ENCODE measurements at regions not wholly inside any gene's neighbourhood (a gene's known extent, or its start where the extent isn't known, plus 50 kb on each side); places are given as distances from the start of the nearest gene placed in this dataset.
"Not testable (repeated sequence)": the region's sequence is repeated elsewhere in the genome, so short reads cannot be mapped to it uniquely, and the experiment has no call there.

DNA sequence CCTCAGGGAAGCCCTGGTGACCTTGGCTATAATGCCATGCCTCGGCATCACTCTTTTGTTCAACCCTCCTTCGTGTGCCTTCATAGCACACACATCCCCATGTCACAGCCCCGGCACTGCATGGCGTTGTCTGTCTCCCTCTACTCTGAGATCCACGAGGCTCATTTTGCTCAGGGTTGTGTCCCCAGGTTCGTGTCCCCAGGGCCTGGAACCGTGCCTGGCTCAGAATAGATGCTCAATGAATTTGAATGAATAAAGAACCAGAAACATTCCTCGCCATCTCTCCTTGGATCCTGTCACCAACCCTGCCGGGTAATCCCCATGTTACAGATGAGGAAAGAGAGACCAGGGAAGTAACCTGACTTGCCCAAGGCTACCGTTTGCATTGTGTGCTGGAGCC is 177.3 kb downstream of the PTPRU start:
- Mint-ChIP-seq H3K36me3 (ENCODE audit: low read depth) (no peaks in the 10 kb centered on the region), H3K4me3 (no peak overlapping the region), H3K9me3 (no peaks in the 10 kb centered on the region), H3K27ac (no peak overlapping the region), H3K27me3 (peaks cover 4% of the 10 kb centered on the region), H3K4me1 (no peaks in the 10 kb centered on the region)
- ChIA-PET POLR2A (no interaction called here), CTCF (no interaction called here)
- no peak for DNase-seq

DNA sequence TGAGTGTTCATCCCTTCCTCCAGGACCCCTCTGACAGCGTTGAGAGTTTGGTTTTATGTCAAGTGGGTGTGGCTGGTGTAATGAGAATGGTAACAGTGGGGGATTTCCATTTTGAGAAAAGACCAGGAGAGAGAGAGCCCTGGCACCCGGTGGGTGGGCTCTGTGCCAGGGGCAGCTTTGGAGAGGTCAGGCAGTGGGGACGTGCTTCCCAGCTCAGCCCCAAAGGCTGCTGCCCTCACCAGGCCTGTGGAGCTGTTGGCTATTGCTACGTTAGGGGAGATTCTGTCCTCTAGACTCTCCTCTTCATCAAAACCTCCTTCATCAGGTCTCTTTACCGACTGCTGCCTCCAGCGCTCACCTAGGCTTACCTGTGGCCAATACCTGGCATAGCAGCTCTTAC is 176.3 kb downstream of the PTPRU start:
- H3K27ac Mint-ChIP-seq = no peak overlapping the region
- no peaks in the 10 kb centered on the region for H3K9me3 Mint-ChIP-seq
- no peaks in the 10 kb centered on the region for H3K4me1 Mint-ChIP-seq
- H3K4me3 Mint-ChIP-seq = no peak overlapping the region
- no peak for DNase-seq
- peaks cover 4% of the 10 kb centered on the region for H3K27me3 Mint-ChIP-seq
- no peaks in the 10 kb centered on the region for H3K36me3 Mint-ChIP-seq (ENCODE audit: low read depth)
- CTCF ChIA-PET = no interaction called here
- POLR2A ChIA-PET = no interaction called here

DNA sequence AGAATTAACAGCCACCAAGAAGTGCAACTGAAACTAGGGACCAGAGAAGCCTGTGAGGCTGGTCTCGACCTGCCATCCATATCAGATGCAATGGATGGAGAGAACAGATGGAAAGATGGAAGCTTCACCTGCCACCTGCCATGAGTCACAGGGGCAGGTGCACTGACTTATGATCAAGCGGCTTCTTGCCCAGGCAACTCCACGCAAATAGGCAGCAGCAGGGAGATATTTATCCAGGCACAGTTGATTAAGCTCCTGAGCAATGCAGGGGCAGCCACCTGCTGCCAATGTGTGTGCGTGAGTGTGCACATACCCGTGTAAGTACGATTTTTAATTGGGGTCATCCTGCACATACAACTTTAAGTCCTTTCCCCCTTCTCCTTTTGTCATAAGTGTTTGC is 174.2 kb downstream of the PTPRU start:
- no peak overlapping the region for H3K4me3 Mint-ChIP-seq
- no peak overlapping the region for H3K27ac Mint-ChIP-seq
- no peaks in the 10 kb centered on the region for H3K4me1 Mint-ChIP-seq
- H3K36me3 Mint-ChIP-seq (ENCODE audit: low read depth) = no peaks in the 10 kb centered on the region
- no peak for DNase-seq
- ChIA-PET CTCF (no interaction called here), POLR2A (no interaction called here)
- no peaks in the 10 kb centered on the region for H3K9me3 Mint-ChIP-seq
- H3K27me3 Mint-ChIP-seq = peaks cover 4% of the 10 kb centered on the region

DNA sequence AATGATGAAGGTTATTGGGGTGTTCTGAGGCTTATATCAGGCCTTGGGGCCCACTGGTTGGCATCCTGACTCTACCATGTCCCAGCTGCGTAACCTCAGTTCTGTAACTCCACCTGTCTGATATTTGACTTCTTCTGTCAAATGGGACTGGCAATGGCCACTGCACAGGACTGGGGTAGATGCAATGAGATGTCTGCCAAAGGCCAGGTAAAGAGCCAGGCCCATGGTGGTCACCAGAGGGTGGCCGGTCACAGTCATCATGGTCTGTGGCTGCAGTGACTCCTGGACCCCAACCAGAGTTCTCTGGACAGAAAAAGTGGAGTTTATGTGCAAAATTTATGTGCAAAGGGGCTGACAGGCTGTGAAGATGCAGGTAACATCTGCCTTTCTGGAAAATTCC is 173.3 kb downstream of the PTPRU start:
- POLR2A ChIA-PET = no interaction called here
- Mint-ChIP-seq H3K27ac (no peak overlapping the region), H3K36me3 (ENCODE audit: low read depth) (no peaks in the 10 kb centered on the region), H3K9me3 (no peaks in the 10 kb centered on the region), H3K27me3 (peaks cover 4% of the 10 kb centered on the region), H3K4me1 (no peaks in the 10 kb centered on the region), H3K4me3 (no peak overlapping the region)
- CTCF ChIA-PET = interaction anchor here (0.6 kb wide), 1 partner anchor 69 kb away, joined by 3 read pairs; no protein-coding TSS in a partner anchor
- no peak for DNase-seq

DNA sequence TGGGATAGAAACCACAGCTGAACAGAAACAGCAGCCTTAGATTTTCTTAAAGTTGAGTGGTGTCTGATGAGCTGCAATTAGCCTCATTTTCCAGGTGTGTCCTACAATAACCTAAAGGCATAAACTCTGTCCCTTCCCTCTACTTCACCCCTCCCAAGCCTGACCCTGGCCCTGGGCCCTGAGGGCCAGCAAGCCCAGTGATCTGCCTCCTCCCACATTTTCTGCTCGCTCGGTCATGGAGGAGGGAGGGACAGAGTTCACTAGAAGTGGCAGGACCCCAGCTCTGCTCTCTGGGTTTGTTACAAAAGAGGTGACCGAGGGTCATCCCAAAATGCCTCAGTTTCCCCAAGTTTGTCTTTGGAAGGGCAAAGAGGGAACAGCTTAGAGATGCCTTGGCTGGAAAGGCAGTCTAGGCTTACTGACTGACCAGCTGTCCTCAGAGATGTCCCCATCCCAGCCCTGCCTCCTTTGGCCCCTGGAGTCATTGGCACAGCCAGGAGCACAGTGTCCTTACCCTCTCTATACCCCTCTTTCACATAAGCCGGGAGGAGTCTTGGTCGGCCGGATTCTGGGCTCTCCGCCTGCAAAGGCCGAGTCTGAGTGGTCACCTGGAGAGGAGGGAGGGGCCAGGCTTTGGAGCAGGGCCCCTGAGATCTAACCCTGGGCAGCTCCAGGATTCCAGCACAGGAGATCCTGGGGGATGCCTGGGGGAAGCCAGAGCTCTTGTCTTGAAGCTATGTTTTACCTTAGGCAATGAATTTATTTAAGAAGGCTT is 172.7 kb downstream of the PTPRU start:
- H3K36me3 Mint-ChIP-seq (ENCODE audit: low read depth) = no peaks in the 10 kb centered on the region
- H3K4me3 Mint-ChIP-seq = no peak overlapping the region
- no peaks in the 10 kb centered on the region for H3K9me3 Mint-ChIP-seq
- no peak overlapping the region for H3K27ac Mint-ChIP-seq
- no peaks in the 10 kb centered on the region for H3K4me1 Mint-ChIP-seq
- CTCF ChIA-PET = no interaction called here
- POLR2A ChIA-PET = no interaction called here
- no peak for DNase-seq
- peaks cover 4% of the 10 kb centered on the region for H3K27me3 Mint-ChIP-seq

DNA sequence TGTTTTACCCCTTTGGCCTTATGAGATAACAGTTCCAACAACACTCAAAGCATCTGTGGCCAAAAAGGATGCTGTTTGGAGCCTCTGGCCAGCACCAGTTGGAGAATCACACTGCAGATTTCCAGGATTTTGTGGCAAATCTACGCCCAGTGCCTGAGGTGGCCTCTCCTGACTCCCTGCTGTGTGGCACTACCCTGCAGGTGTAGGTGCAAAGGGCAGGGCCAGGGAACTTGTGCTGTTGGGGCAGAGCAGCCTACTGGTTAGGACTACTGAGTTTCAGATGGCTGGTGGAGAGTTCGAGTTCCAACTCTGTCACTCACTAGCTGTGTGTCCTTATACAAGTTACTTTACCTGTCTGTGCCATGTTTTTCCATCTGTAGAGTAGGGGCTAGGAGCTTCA is 170.5 kb downstream of the PTPRU start:
- CTCF ChIA-PET = no interaction called here
- H3K4me1 Mint-ChIP-seq = no peaks in the 10 kb centered on the region
- POLR2A ChIA-PET = no interaction called here
- no peak overlapping the region for H3K4me3 Mint-ChIP-seq
- H3K36me3 Mint-ChIP-seq (ENCODE audit: low read depth) = no peaks in the 10 kb centered on the region
- no peak for DNase-seq
- H3K9me3 Mint-ChIP-seq = no peaks in the 10 kb centered on the region
- H3K27ac Mint-ChIP-seq = no peak overlapping the region
- peaks cover 7% of the 10 kb centered on the region for H3K27me3 Mint-ChIP-seq

DNA sequence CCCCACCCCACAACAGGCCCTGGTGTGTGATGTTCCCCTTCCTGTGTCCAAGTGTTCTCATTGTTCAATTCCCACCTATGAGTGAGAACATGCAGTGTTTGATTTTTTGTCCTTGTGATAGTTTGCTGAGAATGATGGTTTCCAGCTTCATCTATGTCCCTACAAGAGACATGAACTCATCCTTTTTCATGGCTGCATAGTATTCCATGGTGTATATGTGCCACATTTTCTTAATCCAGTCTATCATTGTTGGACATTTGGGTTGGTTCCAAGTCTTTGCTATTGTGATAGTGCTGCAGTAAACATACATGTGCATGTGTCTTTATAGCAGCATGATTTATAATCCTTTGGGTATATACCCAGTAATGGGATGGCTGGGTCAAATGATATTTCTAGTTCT is 163.9 kb downstream of the PTPRU start:
- H3K27ac Mint-ChIP-seq; H3K27me3 Mint-ChIP-seq; DNase-seq; H3K9me3 Mint-ChIP-seq; H3K4me3 Mint-ChIP-seq; H3K36me3 Mint-ChIP-seq (ENCODE audit: low read depth); CTCF ChIA-PET; H3K4me1 Mint-ChIP-seq; POLR2A ChIA-PET: not testable (repeated sequence)

DNA sequence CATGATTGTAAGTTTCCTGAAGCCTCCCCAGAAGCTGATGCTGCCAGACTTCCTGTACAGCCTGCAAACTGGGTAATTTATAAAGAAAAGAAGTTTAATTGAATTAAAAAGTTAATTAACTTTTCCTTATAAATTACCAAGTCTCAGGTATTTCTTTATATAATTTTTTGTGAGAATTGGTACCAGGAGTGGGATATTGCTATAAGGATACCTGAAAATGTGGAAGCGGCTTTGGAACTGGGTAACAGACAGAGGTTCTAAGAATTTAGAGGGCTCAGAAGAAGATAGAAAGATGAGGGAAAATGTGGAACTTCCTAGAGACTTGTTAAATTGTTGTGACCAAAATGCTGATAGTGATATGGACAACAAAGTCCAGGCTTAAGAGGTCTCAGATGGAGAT is 163.1 kb downstream of the PTPRU start:
- H3K27me3 Mint-ChIP-seq = peaks cover 4% of the 10 kb centered on the region
- H3K4me3 Mint-ChIP-seq = no peak overlapping the region
- peaks cover 2% of the 10 kb centered on the region for H3K9me3 Mint-ChIP-seq
- no peak overlapping the region for H3K27ac Mint-ChIP-seq
- no peaks in the 10 kb centered on the region for H3K4me1 Mint-ChIP-seq
- CTCF ChIA-PET = no interaction called here
- H3K36me3 Mint-ChIP-seq (ENCODE audit: low read depth) = no peaks in the 10 kb centered on the region
- DNase-seq = no peak
- POLR2A ChIA-PET = no interaction called here

DNA sequence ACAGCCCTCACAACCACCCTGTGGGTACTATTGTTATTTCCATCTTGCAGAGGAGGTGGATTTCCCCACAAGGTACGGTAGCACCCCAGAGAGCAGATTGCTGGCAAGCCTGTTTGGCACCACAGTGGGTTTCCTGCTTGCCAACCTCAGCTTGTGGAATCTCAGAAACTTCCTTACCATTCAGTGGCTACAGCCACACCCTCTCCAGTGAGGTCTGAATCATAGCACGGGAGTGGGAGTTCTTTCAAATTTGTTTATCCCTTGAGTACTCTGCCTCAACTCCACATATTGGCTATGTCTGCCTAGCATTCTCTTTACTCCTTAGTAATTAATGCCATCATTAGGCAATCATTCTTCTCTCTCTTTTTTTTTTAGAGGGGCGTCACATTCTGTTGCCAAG is 162.1 kb downstream of the PTPRU start:
- Mint-ChIP-seq H3K36me3 (ENCODE audit: low read depth) (no peaks in the 10 kb centered on the region), H3K4me1 (no peaks in the 10 kb centered on the region), H3K27me3 (peaks cover 4% of the 10 kb centered on the region), H3K4me3 (no peak overlapping the region), H3K27ac (no peak overlapping the region), H3K9me3 (peaks cover 2% of the 10 kb centered on the region)
- CTCF ChIA-PET = no interaction called here
- POLR2A ChIA-PET = no interaction called here
- DNase-seq = no peak

DNA sequence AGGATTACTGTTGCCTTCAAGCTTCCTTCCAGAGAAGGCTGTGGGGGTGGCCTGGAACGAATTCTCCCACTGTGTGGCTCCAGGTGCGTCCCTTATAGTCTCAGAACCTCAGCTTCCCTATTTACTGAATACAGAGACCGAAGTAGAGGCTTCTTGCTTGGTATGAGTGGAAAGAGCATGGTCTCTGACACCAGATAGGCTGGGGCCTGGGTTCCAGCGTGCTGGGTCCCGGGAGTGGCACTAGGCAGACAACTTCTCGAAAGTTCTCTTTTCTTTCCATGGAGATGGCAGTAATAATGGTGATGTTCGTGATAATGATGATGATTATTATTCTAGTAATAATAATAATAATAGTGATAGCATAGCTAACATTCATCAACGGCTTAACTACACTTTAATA is 161.7 kb downstream of the PTPRU start:
- no peaks in the 10 kb centered on the region for H3K36me3 Mint-ChIP-seq (ENCODE audit: low read depth)
- peaks cover 2% of the 10 kb centered on the region for H3K9me3 Mint-ChIP-seq
- H3K27ac Mint-ChIP-seq = no peak overlapping the region
- POLR2A ChIA-PET = no interaction called here
- H3K27me3 Mint-ChIP-seq = peaks cover 2% of the 10 kb centered on the region
- H3K4me3 Mint-ChIP-seq = no peak overlapping the region
- CTCF ChIA-PET = no interaction called here
- DNase-seq = no peak
- no peaks in the 10 kb centered on the region for H3K4me1 Mint-ChIP-seq

DNA sequence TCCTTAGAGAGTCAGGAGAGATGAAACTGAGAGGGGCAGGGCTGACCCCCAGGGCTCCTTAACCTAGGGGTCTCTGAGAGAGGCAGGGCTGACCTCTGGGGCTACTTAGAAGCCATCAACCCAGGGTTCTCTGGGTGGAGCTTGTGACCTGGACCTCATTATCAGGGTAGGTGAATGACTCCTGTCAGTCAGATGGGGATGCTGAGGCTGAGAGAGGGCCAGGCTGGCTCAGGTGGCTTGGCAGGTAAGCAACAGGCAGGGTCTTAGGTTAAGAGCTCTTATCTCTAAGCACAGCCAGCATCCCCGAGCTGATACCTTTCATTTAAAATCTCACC is 160.9 kb downstream of the PTPRU start:
- no peak for DNase-seq
- no peak overlapping the region for H3K27ac Mint-ChIP-seq
- CTCF ChIA-PET = no interaction called here
- POLR2A ChIA-PET = no interaction called here
- no peaks in the 10 kb centered on the region for H3K27me3 Mint-ChIP-seq
- H3K4me1 Mint-ChIP-seq = no peaks in the 10 kb centered on the region
- no peaks in the 10 kb centered on the region for H3K36me3 Mint-ChIP-seq (ENCODE audit: low read depth)
- H3K9me3 Mint-ChIP-seq = peaks cover 2% of the 10 kb centered on the region
- no peak overlapping the region for H3K4me3 Mint-ChIP-seq

DNA sequence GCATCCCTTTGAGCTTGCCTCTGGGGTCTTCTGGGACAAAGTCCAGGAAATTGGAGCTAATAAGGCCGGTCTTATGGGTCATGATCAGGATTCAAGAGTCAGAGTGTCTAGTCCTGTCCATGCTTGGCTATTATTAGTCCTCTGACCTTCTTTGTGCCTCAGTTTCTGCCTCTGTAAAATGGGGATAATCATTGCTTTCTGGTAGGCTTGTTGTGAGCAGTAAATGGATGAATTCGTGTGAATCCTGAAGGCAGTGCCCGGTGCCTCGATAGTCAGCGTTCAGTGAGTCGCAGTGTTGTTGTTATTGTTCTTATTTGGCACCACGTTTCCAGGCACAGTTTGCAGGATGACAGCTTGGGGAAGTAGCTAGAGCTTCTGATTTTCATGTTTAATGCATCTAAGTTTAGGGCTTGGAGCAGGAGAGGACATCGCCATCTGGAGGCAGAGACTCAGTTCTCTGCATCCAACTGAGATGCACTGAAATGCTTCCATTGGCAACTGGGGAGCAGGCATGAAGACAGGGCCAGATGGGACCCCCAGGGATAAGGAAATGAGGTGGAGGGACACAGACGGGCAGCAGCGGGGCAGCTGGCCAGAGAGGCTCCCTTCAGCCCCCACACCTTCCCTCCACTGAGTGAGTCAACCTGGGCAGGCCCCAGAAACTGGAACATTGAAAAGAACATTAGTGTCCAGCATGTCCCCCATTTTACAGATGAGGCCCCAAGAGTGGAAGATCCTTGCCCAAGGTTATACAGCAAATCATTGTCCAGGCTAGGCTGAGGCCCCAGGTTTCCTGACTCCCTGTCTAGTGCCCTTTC is 160.3 kb downstream of the PTPRU start:
- Mint-ChIP-seq H3K4me1 (no peaks in the 10 kb centered on the region), H3K27ac (no peak overlapping the region), H3K27me3 (no peaks in the 10 kb centered on the region), H3K36me3 (ENCODE audit: low read depth) (no peaks in the 10 kb centered on the region), H3K9me3 (peaks cover 2% of the 10 kb centered on the region), H3K4me3 (no peak overlapping the region)
- POLR2A ChIA-PET = no interaction called here
- CTCF ChIA-PET = no interaction called here
- DNase-seq = no peak

DNA sequence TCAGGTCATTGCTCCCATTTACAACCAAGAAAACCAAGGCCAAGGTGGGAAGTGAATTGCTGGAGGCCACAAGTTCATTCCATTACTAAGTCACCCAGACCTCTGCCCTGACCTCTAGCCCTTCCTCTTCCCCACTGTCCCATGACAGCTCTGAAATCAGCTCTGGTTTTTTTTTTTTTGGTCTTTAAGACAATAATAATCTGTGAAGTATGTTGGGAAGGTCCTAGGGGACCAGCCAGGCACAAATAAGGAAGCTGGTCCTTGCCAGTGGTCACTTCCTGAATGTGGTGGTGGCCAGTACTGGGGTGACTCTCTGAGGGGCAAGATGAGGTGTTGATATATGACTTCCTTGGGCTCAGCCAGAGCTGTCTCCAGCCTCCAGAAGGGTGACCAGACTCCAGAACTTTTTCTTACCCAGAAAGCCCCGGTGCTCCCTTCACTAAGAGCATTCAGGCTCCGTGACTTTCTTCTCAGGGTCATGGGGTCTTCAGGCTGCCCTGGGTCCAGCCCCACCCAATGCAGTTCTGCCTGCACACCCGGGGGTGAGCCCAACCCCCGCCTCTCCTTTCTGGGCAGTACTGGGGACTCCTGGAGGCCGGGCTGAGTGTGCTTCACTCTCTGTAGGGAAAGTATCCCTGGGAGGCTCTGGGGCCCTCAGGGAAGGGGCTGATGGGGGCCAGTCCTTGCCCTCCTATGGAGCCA is 159.6 kb downstream of the PTPRU start:
- Mint-ChIP-seq H3K27ac (no peak overlapping the region), H3K27me3 (no peaks in the 10 kb centered on the region), H3K4me1 (no peaks in the 10 kb centered on the region), H3K9me3 (peaks cover 2% of the 10 kb centered on the region), H3K36me3 (ENCODE audit: low read depth) (no peaks in the 10 kb centered on the region), H3K4me3 (no peak overlapping the region)
- ChIA-PET CTCF (no interaction called here), POLR2A (no interaction called here)
- DNase-seq = no peak
